AG09309 (cell line): ENCODE measurements at regions not wholly inside any gene's neighbourhood (a gene's known extent, or its start where the extent isn't known, plus 50 kb on each side); places are given as distances from the start of the nearest gene placed in this dataset.

Experiments used
- DNase-seq: peaks from one replicate; pipeline ENCODE4 v3.0.0-alpha.2; 2010; ENCODE audit warnings: low read depth
- H3K4me3 ChIP-seq: 2 replicates; pipeline ENCODE4 v1.5.1; 2011; ENCODE audit warnings: mild to moderate bottlenecking, low read depth, low read length, moderate library complexity; ENCODE audit not compliant: control insufficient read depth
- TF ChIP-seq, protein P1 (sequence below): IDR thresholded peaks from 2 replicates; pipeline ENCODE4 v1.5.1; 2011; ENCODE audit warnings: mild to moderate bottlenecking, low read depth, low read length, inconsistent platforms; ENCODE audit not compliant: insufficient read depth, control insufficient read depth; ENCODE audit errors: missing control alignments

DNA sequence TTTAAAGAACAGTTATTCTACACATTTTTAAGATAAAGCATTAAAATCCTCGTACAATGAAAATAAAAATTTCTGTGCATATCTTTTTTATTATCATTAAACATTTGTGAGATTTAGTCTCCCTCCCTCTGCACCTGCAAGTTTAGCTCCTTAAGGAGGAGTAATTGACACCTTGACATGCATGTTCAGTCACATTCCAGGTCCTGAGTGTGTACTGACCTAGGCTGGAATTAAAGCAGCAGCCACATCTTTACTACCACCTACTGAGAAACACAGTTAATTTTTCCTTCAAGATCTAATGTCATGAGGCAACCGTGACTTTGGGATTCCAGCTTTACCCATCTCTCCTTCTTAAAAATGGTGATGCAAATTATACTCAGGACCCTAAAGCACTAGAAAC is 123.1 kb upstream of the FREM2 start:
- no peak for DNase-seq
- TF ChIP-seq, protein P1, sequence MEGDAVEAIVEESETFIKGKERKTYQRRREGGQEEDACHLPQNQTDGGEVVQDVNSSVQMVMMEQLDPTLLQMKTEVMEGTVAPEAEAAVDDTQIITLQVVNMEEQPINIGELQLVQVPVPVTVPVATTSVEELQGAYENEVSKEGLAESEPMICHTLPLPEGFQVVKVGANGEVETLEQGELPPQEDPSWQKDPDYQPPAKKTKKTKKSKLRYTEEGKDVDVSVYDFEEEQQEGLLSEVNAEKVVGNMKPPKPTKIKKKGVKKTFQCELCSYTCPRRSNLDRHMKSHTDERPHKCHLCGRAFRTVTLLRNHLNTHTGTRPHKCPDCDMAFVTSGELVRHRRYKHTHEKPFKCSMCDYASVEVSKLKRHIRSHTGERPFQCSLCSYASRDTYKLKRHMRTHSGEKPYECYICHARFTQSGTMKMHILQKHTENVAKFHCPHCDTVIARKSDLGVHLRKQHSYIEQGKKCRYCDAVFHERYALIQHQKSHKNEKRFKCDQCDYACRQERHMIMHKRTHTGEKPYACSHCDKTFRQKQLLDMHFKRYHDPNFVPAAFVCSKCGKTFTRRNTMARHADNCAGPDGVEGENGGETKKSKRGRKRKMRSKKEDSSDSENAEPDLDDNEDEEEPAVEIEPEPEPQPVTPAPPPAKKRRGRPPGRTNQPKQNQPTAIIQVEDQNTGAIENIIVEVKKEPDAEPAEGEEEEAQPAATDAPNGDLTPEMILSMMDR: no peak
- no peak overlapping the region for H3K4me3 ChIP-seq

DNA sequence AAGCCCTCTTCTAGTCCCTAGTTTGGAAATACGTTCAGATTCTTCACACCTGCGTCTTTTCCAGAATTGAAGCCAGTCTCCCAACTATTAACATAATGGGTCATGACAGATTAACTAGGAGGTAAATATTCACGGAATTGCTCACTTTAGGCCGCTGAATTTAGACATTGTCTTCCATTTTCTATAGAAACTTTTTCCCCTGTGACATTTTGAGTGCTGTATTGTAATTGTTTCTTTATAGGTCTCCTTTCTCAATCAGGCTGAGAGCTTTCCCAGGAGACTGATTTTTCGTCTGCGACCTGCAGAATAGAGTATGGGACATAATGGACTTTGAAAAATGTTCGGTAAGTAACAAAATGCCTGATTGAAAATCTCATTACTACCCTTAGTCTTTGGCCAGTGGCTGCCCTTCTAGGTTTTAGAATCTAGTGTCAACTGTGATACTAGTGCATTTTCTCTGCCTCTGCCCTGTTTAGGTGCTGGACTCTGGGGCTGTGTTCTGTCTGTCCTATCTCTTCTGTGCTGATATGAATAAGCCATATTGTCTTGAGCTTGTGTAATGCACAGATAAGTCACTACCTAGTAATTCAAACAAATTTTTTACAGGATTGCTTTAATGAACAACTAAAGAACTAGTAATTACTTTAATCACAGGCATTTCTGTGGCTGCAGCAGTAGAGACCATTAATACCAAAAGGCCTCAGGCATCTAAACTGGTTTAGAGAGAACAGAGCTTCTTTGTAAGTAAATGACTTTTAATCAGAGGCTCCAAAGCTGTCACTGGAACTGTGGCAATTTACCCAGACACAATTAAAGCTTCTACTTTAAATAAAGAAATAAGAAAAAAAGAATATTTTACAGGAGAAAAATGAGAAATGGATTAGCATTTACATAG is 122.4 kb upstream of the FREM2 start:
- TF ChIP-seq, protein P1: no peak
- DNase-seq: no peak
- no peak overlapping the region for H3K4me3 ChIP-seq

DNA sequence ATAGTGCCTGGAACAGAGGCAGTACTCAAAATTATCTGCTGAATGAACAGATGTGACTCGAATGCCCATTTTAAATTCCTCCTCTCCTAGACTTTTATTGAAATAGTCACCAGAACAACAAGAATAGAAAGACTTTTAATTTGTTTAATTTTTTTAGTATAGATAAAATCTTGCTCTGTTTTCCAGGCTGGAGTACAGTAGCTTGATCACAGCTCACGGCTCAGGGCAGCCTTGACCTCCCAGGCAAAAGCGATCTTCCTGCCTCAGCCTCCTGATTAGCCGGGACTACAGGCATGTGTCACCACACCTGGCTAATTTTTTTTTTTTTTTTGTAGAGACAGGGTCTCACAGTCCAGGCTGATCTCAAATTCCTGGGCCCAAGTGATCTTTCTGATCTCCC is 120.9 kb upstream of the FREM2 start:
- no peak overlapping the region for H3K4me3 ChIP-seq
- no peak for DNase-seq
- TF ChIP-seq, protein P1: no peak

GRCh38 chr13:38566519-38566918 is 120.4 kb upstream of the FREM2 start:
- DNase-seq: no peak
- TF ChIP-seq, protein P1: no peak
- no peak overlapping the region for H3K4me3 ChIP-seq

DNA sequence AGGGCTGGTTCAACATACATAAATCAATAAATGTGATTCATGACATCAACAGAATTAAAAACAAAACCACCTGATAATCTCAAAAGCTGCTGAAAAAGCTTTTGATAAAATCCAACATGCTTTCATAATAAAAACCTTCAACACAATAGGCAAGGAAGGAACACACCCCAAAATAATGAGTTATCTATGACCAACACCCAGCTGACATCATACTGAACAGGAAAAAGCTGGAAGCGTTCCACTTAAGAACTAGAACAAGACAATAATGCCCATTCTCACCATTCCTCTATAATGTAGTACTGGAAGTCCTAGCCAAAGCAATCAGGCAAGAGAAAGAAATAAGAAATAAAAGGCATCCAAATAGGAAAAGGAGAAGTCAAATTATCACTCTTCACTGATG is 116.2 kb upstream of the FREM2 start:
- no peak for DNase-seq
- TF ChIP-seq, protein P1: no peak
- H3K4me3 ChIP-seq: no peak overlapping the region

DNA sequence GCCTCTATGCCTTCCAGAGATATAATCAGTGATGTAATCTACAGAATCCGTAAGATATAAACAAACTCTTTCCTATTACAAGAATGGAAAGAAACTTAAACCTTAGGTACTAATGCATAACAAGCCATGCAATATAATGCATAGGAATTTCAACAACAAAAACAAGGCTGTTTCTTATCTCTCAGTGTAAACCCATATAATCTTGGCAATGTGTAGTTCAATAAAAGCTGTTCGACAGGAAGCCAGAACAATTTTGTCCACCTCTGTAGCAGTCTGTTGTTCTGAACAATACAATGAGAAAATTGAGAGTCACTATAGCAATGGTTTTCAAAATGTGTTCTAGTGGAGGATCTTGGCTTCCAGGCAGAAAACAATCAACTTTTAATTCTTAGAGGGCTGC is 111.5 kb upstream of the FREM2 start:
- DNase-seq: no peak
- no peak overlapping the region for H3K4me3 ChIP-seq
- TF ChIP-seq, protein P1: no peak

GRCh38 chr13:38577048-38577447 is 109.8 kb upstream of the FREM2 start:
- TF ChIP-seq, protein P1: no peak
- H3K4me3 ChIP-seq: no peak overlapping the region
- no peak for DNase-seq
